RWPE2 (cell line): ENCODE measurements at regions not wholly inside any gene's neighbourhood (a gene's known extent, or its start where the extent isn't known, plus 50 kb on each side); places are given as distances from the start of the nearest gene placed in this dataset.

Experiments used
- ATAC-seq: fragments of 200-7000 bp; cut with Tn5 transposase; 3 replicates; pipeline ENCODE4 v1.9.1; 2021; ENCODE audit warnings: low read depth
- DNase-seq: peaks from one replicate; pipeline ENCODE4 v3.0.0-alpha.2; 2020; ENCODE audit warnings: low spot score
- H3K27ac ChIP-seq: fragments of 450-650 bp; 2 replicates; pipeline ENCODE4 v1.5.1; 2017; ENCODE audit warnings: mild to moderate bottlenecking; ENCODE audit not compliant: poor library complexity, severe bottlenecking
- H3K27me3 ChIP-seq: fragments of 250-450 bp; sonication (Bioruptor Pico); 2 replicates; pipeline ENCODE4 v1.5.1; 2021; ENCODE audit warnings: mild to moderate bottlenecking, moderate library complexity; ENCODE audit not compliant: insufficient read depth, poor library complexity, severe bottlenecking
- H3K36me3 ChIP-seq: fragments of 250-450 bp; sonication (Bioruptor Pico); 2 replicates; pipeline ENCODE4 v1.5.1; 2020; ENCODE audit warnings: low read depth, mild to moderate bottlenecking, moderate library complexity
- H3K4me1 ChIP-seq: fragments of 250-450 bp; sonication (Bioruptor Pico); 2 replicates; pipeline ENCODE4 v1.5.1; 2021; ENCODE audit warnings: mild to moderate bottlenecking, moderate library complexity; ENCODE audit not compliant: insufficient read depth, poor library complexity, severe bottlenecking
- H3K4me3 ChIP-seq: fragments of 250-450 bp; sonication (Bioruptor Pico); 2 replicates; pipeline ENCODE4 v1.5.1; 2021; ENCODE audit warnings: mild to moderate bottlenecking, moderate library complexity; ENCODE audit not compliant: severe bottlenecking
- H3K9me3 ChIP-seq: fragments of 250-450 bp; sonication (Bioruptor Pico); 2 replicates; pipeline ENCODE4 v1.5.1; 2021; ENCODE audit warnings: mild to moderate bottlenecking, moderate library complexity; ENCODE audit not compliant: severe bottlenecking
- TF ChIP-seq, protein P1 (sequence below): fragments of 450-650 bp; IDR thresholded peaks from one replicate; pipeline ENCODE4 v1.5.1; 2017; ENCODE audit warnings: mild to moderate bottlenecking, moderate library complexity; ENCODE audit not compliant: poor library complexity, severe bottlenecking

DNA sequence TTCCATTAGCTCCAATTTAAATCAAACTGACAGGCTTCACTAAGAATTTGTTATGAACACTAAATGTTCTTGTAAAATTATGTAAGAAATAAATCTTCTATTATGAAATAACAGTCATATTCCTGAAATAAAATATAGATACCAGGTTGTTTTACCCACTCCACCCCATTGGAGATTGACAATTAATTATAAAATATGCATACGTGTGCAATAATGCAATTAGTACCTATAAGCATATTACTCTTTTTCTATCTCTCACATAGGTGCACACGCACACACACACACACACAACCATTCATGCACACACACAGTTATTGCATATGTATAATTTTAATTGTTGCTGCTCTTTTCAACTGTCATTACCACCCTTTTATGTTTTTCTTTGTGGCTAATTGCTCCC lies 395.7 kb downstream of the SLITRK5 start:
- ATAC-seq, result no peak

GRCh38 chr13:88068316-88068715 lies 397.1 kb downstream of the SLITRK5 start:
- DNase-seq (no peak), ATAC-seq (no peak)
- no peaks in the 10 kb centered on the region for H3K27me3 ChIP-seq

More for the DNA sequence above, 395.7 kb downstream of the SLITRK5 start:
- no peaks in the 10 kb centered on the region for H3K27me3 ChIP-seq
- TF ChIP-seq, protein P1, sequence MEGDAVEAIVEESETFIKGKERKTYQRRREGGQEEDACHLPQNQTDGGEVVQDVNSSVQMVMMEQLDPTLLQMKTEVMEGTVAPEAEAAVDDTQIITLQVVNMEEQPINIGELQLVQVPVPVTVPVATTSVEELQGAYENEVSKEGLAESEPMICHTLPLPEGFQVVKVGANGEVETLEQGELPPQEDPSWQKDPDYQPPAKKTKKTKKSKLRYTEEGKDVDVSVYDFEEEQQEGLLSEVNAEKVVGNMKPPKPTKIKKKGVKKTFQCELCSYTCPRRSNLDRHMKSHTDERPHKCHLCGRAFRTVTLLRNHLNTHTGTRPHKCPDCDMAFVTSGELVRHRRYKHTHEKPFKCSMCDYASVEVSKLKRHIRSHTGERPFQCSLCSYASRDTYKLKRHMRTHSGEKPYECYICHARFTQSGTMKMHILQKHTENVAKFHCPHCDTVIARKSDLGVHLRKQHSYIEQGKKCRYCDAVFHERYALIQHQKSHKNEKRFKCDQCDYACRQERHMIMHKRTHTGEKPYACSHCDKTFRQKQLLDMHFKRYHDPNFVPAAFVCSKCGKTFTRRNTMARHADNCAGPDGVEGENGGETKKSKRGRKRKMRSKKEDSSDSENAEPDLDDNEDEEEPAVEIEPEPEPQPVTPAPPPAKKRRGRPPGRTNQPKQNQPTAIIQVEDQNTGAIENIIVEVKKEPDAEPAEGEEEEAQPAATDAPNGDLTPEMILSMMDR, result no peak
- DNase-seq, result no peak
- H3K27ac ChIP-seq, result no peak overlapping the region
- H3K4me3 ChIP-seq, result no peak overlapping the region
- H3K36me3 ChIP-seq, result no peaks in the 10 kb centered on the region
- no peaks in the 10 kb centered on the region for H3K9me3 ChIP-seq
- peaks cover 7% of the 10 kb centered on the region for H3K4me1 ChIP-seq

GRCh38 chr13:88068975-88069374 lies 397.8 kb downstream of the SLITRK5 start:
- DNase-seq, result no peak

More at GRCh38 chr13:88068316-88068715, 397.1 kb downstream of the SLITRK5 start:
- H3K36me3 ChIP-seq, result no peaks in the 10 kb centered on the region
- H3K4me3 ChIP-seq, result no peak overlapping the region
- H3K4me1 ChIP-seq, result peaks cover 7% of the 10 kb centered on the region
- TF ChIP-seq, protein P1, result no peak
- H3K9me3 ChIP-seq, result no peaks in the 10 kb centered on the region
- no peak overlapping the region for H3K27ac ChIP-seq

GRCh38 chr13:88071371-88071770 lies 400.2 kb downstream of the SLITRK5 start:
- H3K36me3 ChIP-seq, result no peaks in the 10 kb centered on the region
- TF ChIP-seq, protein P1, result no peak
- no peak overlapping the region for H3K4me3 ChIP-seq
- H3K9me3 ChIP-seq, result no peaks in the 10 kb centered on the region
- no peak for DNase-seq
- H3K27me3 ChIP-seq, result no peaks in the 10 kb centered on the region
- H3K27ac ChIP-seq, result no peak overlapping the region
- H3K4me1 ChIP-seq, result peaks cover 7% of the 10 kb centered on the region
- no peak for ATAC-seq

More at GRCh38 chr13:88068975-88069374, 397.8 kb downstream of the SLITRK5 start:
- TF ChIP-seq, protein P1, result peak; percentile 10
- H3K9me3 ChIP-seq, result no peaks in the 10 kb centered on the region
- peaks cover 7% of the 10 kb centered on the region for H3K4me1 ChIP-seq
- H3K27ac ChIP-seq, result no peak overlapping the region
- H3K27me3 ChIP-seq, result no peaks in the 10 kb centered on the region
- ATAC-seq, result no peak
- H3K4me3 ChIP-seq, result no peak overlapping the region
- no peaks in the 10 kb centered on the region for H3K36me3 ChIP-seq

- no peak overlapping the region for H3K27ac ChIP-seq
- H3K9me3 ChIP-seq, result no peaks in the 10 kb centered on the region
- ATAC-seq, result no peak
- DNase-seq, result no peak
- H3K27me3 ChIP-seq, result no peaks in the 10 kb centered on the region
- TF ChIP-seq, protein P1, result no peak
- no peak overlapping the region for H3K4me3 ChIP-seq
- peaks cover 7% of the 10 kb centered on the region for H3K4me1 ChIP-seq
- no peaks in the 10 kb centered on the region for H3K36me3 ChIP-seq
Observed at GRCh38 chr13:88074794-88075510, 403.8 kb downstream of the SLITRK5 start.
